Loucy (cell line): ENCODE measurements at regions not wholly inside any gene's neighbourhood (a gene's known extent, or its start where the extent isn't known, plus 50 kb on each side); places are given as distances from the start of the nearest gene placed in this dataset.

ENCODE experiments used
- EZH2phosphoT487 ChIP-seq: fragments of 200-600 bp; IDR thresholded peaks from 2 replicates; pipeline ENCODE4 v1.6.1; 2018; ENCODE audit warnings: antibody characterized with exemption, mild to moderate bottlenecking, moderate library complexity, borderline replicate concordance
- TF ChIP-seq, protein P1 (sequence below): fragments of 200-600 bp; sonication (generic); conservative IDR thresholded peaks from 2 replicates; pipeline ENCODE4 v1.5.1; 2014; ENCODE audit warnings: mild to moderate bottlenecking, antibody characterized with exemption, low read length

DNA sequence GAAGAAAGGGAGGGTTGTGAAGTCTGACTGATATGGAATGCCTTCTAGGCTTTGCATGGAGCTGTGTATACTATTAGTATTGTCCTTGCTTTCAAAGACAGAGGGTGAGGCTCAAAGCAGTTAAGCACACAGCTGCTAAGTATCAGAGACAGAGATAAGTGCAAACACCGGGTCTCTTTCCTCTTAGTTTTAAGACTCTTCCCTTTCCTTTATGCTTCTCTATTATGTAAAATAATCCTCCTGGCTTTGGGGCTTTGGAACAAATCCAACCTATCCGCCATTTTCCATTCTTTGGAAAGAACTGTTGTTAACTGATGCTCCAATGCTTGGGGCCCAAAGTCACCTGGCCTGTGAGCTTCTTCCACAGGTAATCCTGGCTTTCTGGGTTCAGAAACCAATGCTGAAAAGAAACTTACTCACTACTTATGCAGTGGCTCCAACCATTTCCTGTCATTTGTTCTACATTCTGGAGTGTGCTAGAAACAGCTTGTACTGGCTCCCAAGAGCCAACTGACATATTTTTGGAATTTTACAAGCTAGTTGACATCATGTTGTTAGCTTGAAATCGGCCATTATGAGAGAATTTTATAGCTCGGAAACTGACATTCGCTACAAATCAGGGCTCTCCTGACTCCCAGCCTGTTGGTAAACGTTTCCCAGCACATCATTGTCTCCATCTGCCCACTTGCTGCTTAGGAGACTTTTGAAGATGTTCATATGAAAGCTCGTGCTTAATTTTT lies 67.5 kb downstream of the DNTTIP2 start:
- TF ChIP-seq, protein P1, sequence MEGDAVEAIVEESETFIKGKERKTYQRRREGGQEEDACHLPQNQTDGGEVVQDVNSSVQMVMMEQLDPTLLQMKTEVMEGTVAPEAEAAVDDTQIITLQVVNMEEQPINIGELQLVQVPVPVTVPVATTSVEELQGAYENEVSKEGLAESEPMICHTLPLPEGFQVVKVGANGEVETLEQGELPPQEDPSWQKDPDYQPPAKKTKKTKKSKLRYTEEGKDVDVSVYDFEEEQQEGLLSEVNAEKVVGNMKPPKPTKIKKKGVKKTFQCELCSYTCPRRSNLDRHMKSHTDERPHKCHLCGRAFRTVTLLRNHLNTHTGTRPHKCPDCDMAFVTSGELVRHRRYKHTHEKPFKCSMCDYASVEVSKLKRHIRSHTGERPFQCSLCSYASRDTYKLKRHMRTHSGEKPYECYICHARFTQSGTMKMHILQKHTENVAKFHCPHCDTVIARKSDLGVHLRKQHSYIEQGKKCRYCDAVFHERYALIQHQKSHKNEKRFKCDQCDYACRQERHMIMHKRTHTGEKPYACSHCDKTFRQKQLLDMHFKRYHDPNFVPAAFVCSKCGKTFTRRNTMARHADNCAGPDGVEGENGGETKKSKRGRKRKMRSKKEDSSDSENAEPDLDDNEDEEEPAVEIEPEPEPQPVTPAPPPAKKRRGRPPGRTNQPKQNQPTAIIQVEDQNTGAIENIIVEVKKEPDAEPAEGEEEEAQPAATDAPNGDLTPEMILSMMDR: no peak
- TF ChIP-seq EZH2phosphoT487: no peak
